HG03103 (cell line): ENCODE measurements at regions not wholly inside any gene's neighbourhood (a gene's known extent, or its start where the extent isn't known, plus 50 kb on each side); places are given as distances from the start of the nearest gene placed in this dataset.
A peak's percentile ranks its signal among the peaks of the same experiment; 100 is the strongest.

Experiments
- ATAC-seq: cut with Tn5 transposase; IDR thresholded peaks from one replicate; pipeline ENCODE4 v1.9.1; 2021; ENCODE audit warnings: low read depth; ENCODE audit not compliant: unreplicated experiment

GRCh38 chr9:26334706-26335105 is 557.9 kb downstream of the CAAP1 start:
- ATAC-seq: no peak

- no peak for ATAC-seq
These were observed 561.4 kb downstream of the CAAP1 start for GRCh38 chr9:26331223-26331622.

GRCh38 chr9:26329974-26330373 is 562.6 kb downstream of the CAAP1 start:
- no peak for ATAC-seq

- ATAC-seq: peak; percentile 69
These were observed 566.0 kb downstream of the CAAP1 start for GRCh38 chr9:26326563-26326962.

- no peak for ATAC-seq
These were observed 567.2 kb downstream of the CAAP1 start for GRCh38 chr9:26325444-26325829.

- ATAC-seq: no peak
These were observed 567.7 kb downstream of the CAAP1 start for GRCh38 chr9:26324786-26325443.

- no peak for ATAC-seq
These were observed 570.7 kb downstream of the CAAP1 start for GRCh38 chr9:26321935-26322334.

GRCh38 chr9:26319859-26320258 is 572.7 kb downstream of the CAAP1 start:
- ATAC-seq: no peak

- no peak for ATAC-seq
These were observed 579.5 kb downstream of the CAAP1 start for GRCh38 chr9:26313108-26313507.

- no peak for ATAC-seq
These were observed 581.1 kb downstream of the CAAP1 start for GRCh38 chr9:26311463-26311995.

- ATAC-seq: no peak
These were observed 582.3 kb downstream of the CAAP1 start for GRCh38 chr9:26310294-26310693.

GRCh38 chr9:26308328-26308727 is 584.3 kb downstream of the CAAP1 start:
- ATAC-seq: no peak

GRCh38 chr9:26301659-26302058 is 590.9 kb downstream of the CAAP1 start:
- no peak for ATAC-seq

- ATAC-seq: no peak
These were observed 591.6 kb downstream of the CAAP1 start for GRCh38 chr9:26301046-26301445.

- no peak for ATAC-seq
These were observed 595.6 kb downstream of the CAAP1 start for GRCh38 chr9:26296910-26297572.

- ATAC-seq: no peak
These were observed 599.7 kb downstream of the CAAP1 start for GRCh38 chr9:26292943-26293342.

GRCh38 chr9:26271495-26272122 is 593.4 kb upstream of the TUSC1 start:
- no peak for ATAC-seq

GRCh38 chr9:26266146-26266793 is 588.0 kb upstream of the TUSC1 start:
- no peak for ATAC-seq

- no peak for ATAC-seq
These were observed 586.7 kb upstream of the TUSC1 start for GRCh38 chr9:26264709-26265601.

GRCh38 chr9:26263478-26263877 is 585.2 kb upstream of the TUSC1 start:
- ATAC-seq: no peak
